Liver (tissue), 3 donors: ENCODE measurements at regions not wholly inside any gene's neighbourhood (a gene's known extent, or its start where the extent isn't known, plus 50 kb on each side); places are given as distances from the start of the nearest gene placed in this dataset.

Experiments
- CTCF ChIP-seq: fragments of 150-350 bp; IDR thresholded peaks from 2 replicates; pipeline ENCODE4 v1.5.1; 2017; ENCODE audit warnings: improper control_type of control experiment, low read depth, low read length; ENCODE audit not compliant: missing input control
- FOXA2 ChIP-seq: IDR thresholded peaks from 2 replicates; pipeline ENCODE4 v1.6.1; 2016; ENCODE audit warnings: antibody characterized with exemption
- HNF4G ChIP-seq: IDR thresholded peaks from 2 replicates; pipeline ENCODE4 v1.6.1; 2016; ENCODE audit warnings: antibody characterized with exemption
- donor health status: healthy.
- donor health status: healthy.

- TF ChIP-seq CTCF = no peak
- no peak for TF ChIP-seq HNF4G
- TF ChIP-seq FOXA2 = no peak
Measured at GRCh38 chr4:31455612-31456011, 735.4 kb downstream of the PCDH7 start.
